ENCODE measurements at regions not wholly inside any gene's neighbourhood (a gene's known extent, or its start where the extent isn't known, plus 50 kb on each side); places are given as distances from the start of the nearest gene placed in this dataset.
"Not testable (repeated sequence)": the region's sequence is repeated elsewhere in the genome, so short reads cannot be mapped to it uniquely, and the experiment has no call there.

- no peak for DNase-seq
- Mint-ChIP-seq H3K36me3 (ENCODE audit: low read depth) (no peaks in the 10 kb centered on the region), H3K27ac (no peak overlapping the region), H3K4me3 (no peak overlapping the region), H3K27me3 (no peaks in the 10 kb centered on the region), H3K9me3 (no peaks in the 10 kb centered on the region), H3K4me1 (peaks cover 23% of the 10 kb centered on the region)
- CTCF ChIA-PET, result interaction anchor here (1.2 to 1.7 kb wide), 4 partner anchors 10 to 104 kb away, joined by 3 to 8 read pairs (median 5); no protein-coding TSS in a partner anchor
- peak; percentile 76 for ATAC-seq (ENCODE audit: low read depth)
- POLR2A ChIA-PET, result no interaction called here
- TF ChIP-seq CTCF (IDR thresholded peaks at IDR 0.05), result no peak
- intact Hi-C loops (cut with micrococcal nuclease), result loop anchor here (1.0 to 2.0 kb wide), 4 partner anchors 11 to 110 kb away; no protein-coding TSS in a partner anchor
Measured at GRCh38 chr10:63976538-63976937, 455.3 kb downstream of the REEP3 start.

DNA sequence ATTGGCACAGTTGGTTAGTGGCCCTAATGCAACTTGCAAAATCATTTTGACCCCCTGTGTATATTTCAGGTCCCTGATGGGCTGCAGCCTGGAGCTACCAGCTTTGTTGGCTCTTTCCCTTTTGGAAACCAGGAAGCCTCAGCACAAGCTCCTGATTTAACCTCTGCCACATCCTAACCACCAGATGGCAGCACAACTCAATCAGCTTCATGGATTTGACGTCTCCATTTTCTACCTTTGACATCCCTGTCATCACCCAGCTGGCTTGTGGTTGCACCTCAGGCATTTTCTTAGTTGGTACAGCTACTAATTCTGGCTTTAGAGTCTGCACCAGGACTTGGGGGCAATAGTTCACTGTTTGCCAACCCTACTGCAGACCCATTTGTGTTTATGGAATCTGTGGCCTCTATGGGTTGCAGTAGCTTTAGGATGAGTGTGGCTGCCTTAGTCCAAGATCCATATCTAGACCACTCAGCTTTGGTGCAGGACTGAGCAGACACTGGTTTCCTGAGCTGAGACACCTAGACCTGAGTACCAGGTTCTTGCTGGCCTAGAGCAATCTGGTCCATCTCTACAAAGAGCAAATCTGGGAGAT lies 456.2 kb downstream of the REEP3 start:
- intact Hi-C loops (cut with micrococcal nuclease), result loop anchor here (2.0 kb wide), 2 partner anchors 63 to 111 kb away; no protein-coding TSS in a partner anchor
- TF ChIP-seq CTCF (IDR thresholded peaks at IDR 0.05), result no peak
- POLR2A ChIA-PET, result no interaction called here
- CTCF ChIA-PET, result interaction anchor here (1.0 to 1.7 kb wide), 6 partner anchors 9 to 111 kb away, joined by 3 to 8 read pairs (median 5); no protein-coding TSS in a partner anchor
- ATAC-seq (ENCODE audit: low read depth) (peak; percentile 56), DNase-seq (no peak)
- Mint-ChIP-seq H3K9me3 (peaks cover 2% of the 10 kb centered on the region), H3K4me3 (no peak overlapping the region), H3K27me3 (no peaks in the 10 kb centered on the region), H3K36me3 (ENCODE audit: low read depth) (no peaks in the 10 kb centered on the region), H3K4me1 (peaks cover 29% of the 10 kb centered on the region), H3K27ac (no peak overlapping the region)

- Mint-ChIP-seq H3K27ac (peak overlapping the region; percentile 86), H3K4me3 (peak overlapping the region; percentile 69), H3K4me1 (peaks cover 38% of the 10 kb centered on the region)
- DNase-seq; CTCF ChIA-PET; H3K27me3 Mint-ChIP-seq; POLR2A ChIA-PET; ATAC-seq (ENCODE audit: low read depth); intact Hi-C loops (cut with micrococcal nuclease); H3K9me3 Mint-ChIP-seq; H3K36me3 Mint-ChIP-seq (ENCODE audit: low read depth): not testable (repeated sequence)
Measured at GRCh38 chr10:63980870-63981269, 459.7 kb downstream of the REEP3 start.

- DNase-seq; POLR2A ChIA-PET; H3K4me3 Mint-ChIP-seq; H3K27ac Mint-ChIP-seq; CTCF ChIA-PET; H3K36me3 Mint-ChIP-seq (ENCODE audit: low read depth); H3K27me3 Mint-ChIP-seq; ATAC-seq (ENCODE audit: low read depth); intact Hi-C loops (cut with micrococcal nuclease); H3K9me3 Mint-ChIP-seq: not testable (repeated sequence)
- peaks cover 47% of the 10 kb centered on the region for H3K4me1 Mint-ChIP-seq
Measured at GRCh38 chr10:63984061-63984460, 462.9 kb downstream of the REEP3 start.

GRCh38 chr10:63986536-63986935 lies 465.3 kb downstream of the REEP3 start:
- H3K4me3 Mint-ChIP-seq, result no peak overlapping the region
- no peaks in the 10 kb centered on the region for H3K36me3 Mint-ChIP-seq (ENCODE audit: low read depth)
- intact Hi-C loops (cut with micrococcal nuclease), result no loop called here
- ChIA-PET POLR2A (no interaction called here), CTCF (interaction anchor here (1.6 kb wide), 1 partner anchor 9 kb away, joined by 6 read pairs; no protein-coding TSS in a partner anchor)
- H3K9me3 Mint-ChIP-seq, result peaks cover 4% of the 10 kb centered on the region
- DNase-seq (no peak), ATAC-seq (ENCODE audit: low read depth) (no peak)
- peaks cover 29% of the 10 kb centered on the region for H3K4me1 Mint-ChIP-seq
- no peaks in the 10 kb centered on the region for H3K27me3 Mint-ChIP-seq
- TF ChIP-seq CTCF (IDR thresholded peaks at IDR 0.05), result no peak
- H3K27ac Mint-ChIP-seq, result no peak overlapping the region

DNA sequence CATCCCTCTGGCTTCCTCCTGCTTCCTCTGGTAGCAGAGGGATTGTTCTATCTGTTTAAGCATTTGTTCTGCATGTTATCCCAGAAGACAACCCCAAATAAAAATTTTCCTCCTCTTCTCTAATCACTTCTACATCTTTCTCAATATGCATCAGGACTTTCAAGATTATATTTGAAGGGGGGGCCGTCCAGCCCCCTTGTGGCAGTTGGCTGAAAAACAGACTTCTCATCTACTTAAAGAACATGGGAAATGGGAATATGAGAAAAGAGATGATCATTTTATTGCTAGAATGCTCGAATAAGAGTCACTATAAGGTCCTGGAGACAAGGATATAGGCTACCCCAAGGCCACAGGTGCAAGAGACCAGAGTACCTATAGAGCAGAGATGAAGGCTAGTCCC lies 466.0 kb downstream of the REEP3 start:
- no peak for DNase-seq
- Mint-ChIP-seq H3K9me3 (peaks cover 3% of the 10 kb centered on the region), H3K36me3 (ENCODE audit: low read depth) (no peaks in the 10 kb centered on the region), H3K27me3 (no peaks in the 10 kb centered on the region), H3K4me3 (no peak overlapping the region), H3K4me1 (peaks cover 24% of the 10 kb centered on the region), H3K27ac (no peak overlapping the region)
- TF ChIP-seq CTCF (IDR thresholded peaks at IDR 0.05), result no peak
- POLR2A ChIA-PET, result no interaction called here
- CTCF ChIA-PET, result no interaction called here
- intact Hi-C loops (cut with micrococcal nuclease), result loop anchor here (1.0 kb wide), 1 partner anchor 11 kb away; no protein-coding TSS in a partner anchor
- ATAC-seq (ENCODE audit: low read depth), result no peak
